GM23338 (cell line): ENCODE measurements at regions not wholly inside any gene's neighbourhood (a gene's known extent, or its start where the extent isn't known, plus 50 kb on each side); places are given as distances from the start of the nearest gene placed in this dataset.
A peak's percentile ranks its signal among the peaks of the same experiment; 100 is the strongest.
"Not testable (repeated sequence)": the region's sequence is repeated elsewhere in the genome, so short reads cannot be mapped to it uniquely, and the experiment has no call there.

ENCODE experiments used
- ATAC-seq: fragments of 200-7000 bp; cut with Tn5 transposase; 3 replicates; pipeline ENCODE4 v1.9.1; 2020
- DNase-seq: peaks from one replicate; pipeline ENCODE4 v3.0.0-alpha.2; 2015; ENCODE audit warnings: low spot score
- H2AFZ ChIP-seq: fragments of 200-600 bp; sonication (generic); 2 replicates; pipeline ENCODE4 v1.8.0; 2016; ENCODE audit warnings: antibody characterized with exemption, mild to moderate bottlenecking, moderate library complexity
- H3F3A ChIP-seq: fragments of 200-600 bp; sonication (generic); replicated peaks from 2 replicates; pipeline ENCODE4 v1.8.0; 2017; ENCODE audit warnings: antibody characterized with exemption, mixed run types, low read depth
- H3K27ac ChIP-seq: fragments of 200-600 bp; sonication (generic); 2 replicates; pipeline ENCODE4 v1.6.1; 2016; ENCODE audit warnings: low read depth
- H3K27me3 ChIP-seq: fragments of 200-600 bp; sonication (generic); 2 replicates; pipeline ENCODE4 v1.8.0; 2016; ENCODE audit warnings: mild to moderate bottlenecking, mixed run types, moderate library complexity; ENCODE audit not compliant: insufficient read depth
- H3K36me3 ChIP-seq: fragments of 200-600 bp; sonication (generic); 2 replicates; pipeline ENCODE4 v1.8.0; 2016; ENCODE audit warnings: mild to moderate bottlenecking; ENCODE audit not compliant: insufficient read depth
- H3K4me1 ChIP-seq: fragments of 200-600 bp; sonication (generic); 2 replicates; pipeline ENCODE4 v1.8.0; 2016; ENCODE audit warnings: mild to moderate bottlenecking, moderate library complexity; ENCODE audit not compliant: insufficient read depth
- H3K4me2 ChIP-seq: fragments of 200-600 bp; sonication (generic); 2 replicates; pipeline ENCODE4 v1.7.1; 2017; ENCODE audit warnings: mixed run types
- H3K4me3 ChIP-seq: fragments of 200-600 bp; sonication (generic); 2 replicates; pipeline ENCODE4 v1.6.1; 2016; ENCODE audit warnings: mixed run types
- H3K79me2 ChIP-seq: fragments of 200-600 bp; sonication (generic); replicated peaks from 2 replicates; pipeline ENCODE4 v1.8.0; 2017; ENCODE audit warnings: mild to moderate bottlenecking; ENCODE audit not compliant: insufficient read depth
- H3K9me2 ChIP-seq: fragments of 200-600 bp; sonication (generic); 2 replicates; pipeline ENCODE4 v1.8.0; 2017; ENCODE audit not compliant: insufficient read depth
- H4K20me1 ChIP-seq: fragments of 200-600 bp; sonication (generic); replicated peaks from 2 replicates; pipeline ENCODE4 v1.8.0; 2017; ENCODE audit warnings: mild to moderate bottlenecking; ENCODE audit not compliant: insufficient read depth
- H3K27ac Mint-ChIP-seq: 2 replicates; pipeline ENCODE4 v1.8.0; 2020; ENCODE audit warnings: inconsistent platforms, mild to moderate bottlenecking, moderate library complexity, mixed read lengths
- H3K27me3 Mint-ChIP-seq: 3 replicates; pipeline ENCODE4 v1.8.0; 2022; ENCODE audit warnings: low read depth, mild to moderate bottlenecking, moderate library complexity, mixed read lengths, inconsistent platforms; ENCODE audit not compliant: insufficient read depth, poor library complexity
- H3K36me3 Mint-ChIP-seq: 3 replicates; pipeline ENCODE4 v1.8.0; 2021; ENCODE audit warnings: low read depth, mild to moderate bottlenecking, inconsistent platforms, moderate library complexity, mixed read lengths
- H3K4me1 Mint-ChIP-seq: 3 replicates; pipeline ENCODE4 v1.8.0; 2020; ENCODE audit warnings: mild to moderate bottlenecking, inconsistent platforms, mixed read lengths
- H3K4me3 Mint-ChIP-seq: 3 replicates; pipeline ENCODE4 v1.8.0; 2021; ENCODE audit warnings: moderate library complexity, mild to moderate bottlenecking, inconsistent platforms, mixed read lengths
- H3K9me3 Mint-ChIP-seq: 3 replicates; pipeline ENCODE4 v1.8.0; 2020; ENCODE audit warnings: moderate library complexity, mild to moderate bottlenecking, inconsistent platforms, mixed read lengths
- CREB1 ChIP-seq: fragments of 250-450 bp; sonication (Bioruptor Pico); IDR thresholded peaks from 2 replicates; pipeline ENCODE4 v1.5.0; 2020; ENCODE audit warnings: low read depth, mild to moderate bottlenecking, moderate library complexity
- CTCF ChIP-seq, 2 experiments: fragments of 200-600 bp in 1 of 2; sonication (generic) in 1 of 2; conservative IDR thresholded peaks; 2 replicates each; pipeline versions ENCODE4 v1.5.1 to v1.6.1; 2016 to 2017; ENCODE audit warnings: antibody characterized with exemption in 2 of 2, low read depth in 2 of 2, mild to moderate bottlenecking in 2 of 2, moderate library complexity in 1 of 2
- ETS1 ChIP-seq: IDR thresholded peaks from 2 replicates; pipeline ENCODE4 v1.6.1; 2016; ENCODE audit warnings: antibody characterized with exemption
- EZH2 ChIP-seq: fragments of 200-600 bp; sonication (generic); IDR thresholded peaks from one replicate; pipeline ENCODE4 v1.8.0; 2017; ENCODE audit warnings: antibody characterized with exemption, mild to moderate bottlenecking, low read depth; ENCODE audit not compliant: unreplicated experiment
- EZH2phosphoT487 ChIP-seq: fragments of 200-600 bp; sonication (generic); IDR thresholded peaks from one replicate; pipeline ENCODE4 v1.8.1; 2018; ENCODE audit warnings: antibody characterized with exemption; ENCODE audit not compliant: unreplicated experiment
- JUNB ChIP-seq: IDR thresholded peaks from one replicate; pipeline ENCODE4 v1.6.1; 2016; ENCODE audit warnings: antibody characterized with exemption; ENCODE audit not compliant: unreplicated experiment
- NANOG ChIP-seq: IDR thresholded peaks from 2 replicates; pipeline ENCODE4 v1.6.1; 2016; ENCODE audit warnings: antibody characterized with exemption, borderline replicate concordance
- POLR2AphosphoS5 ChIP-seq: IDR thresholded peaks from 2 replicates; pipeline ENCODE4 v1.6.1; 2016; ENCODE audit warnings: antibody characterized with exemption, low read depth
- REST ChIP-seq: IDR thresholded peaks from one replicate; pipeline ENCODE4 v1.6.1; 2018; ENCODE audit warnings: antibody characterized with exemption; ENCODE audit not compliant: unreplicated experiment
- STAT1 ChIP-seq: IDR thresholded peaks from one replicate; pipeline ENCODE4 v1.6.1; 2016; ENCODE audit warnings: antibody characterized with exemption; ENCODE audit not compliant: unreplicated experiment
- ZNF114 ChIP-seq: fragments of 250-450 bp; sonication (Bioruptor Pico); IDR thresholded peaks from 2 replicates; pipeline ENCODE4 v1.5.0; 2020; ENCODE audit warnings: mild to moderate bottlenecking, moderate library complexity
- ZNF331 ChIP-seq: fragments of 250-450 bp; sonication (Bioruptor Pico); IDR thresholded peaks from 2 replicates; pipeline ENCODE4 v1.5.0; 2020; ENCODE audit warnings: low read depth, mild to moderate bottlenecking, moderate library complexity
- ZNF462 ChIP-seq: fragments of 250-450 bp; sonication (Bioruptor Pico); IDR thresholded peaks from 2 replicates; pipeline ENCODE4 v1.5.0; 2020; ENCODE audit warnings: mild to moderate bottlenecking, moderate library complexity

- H2AFZ ChIP-seq = no peak overlapping the region
- H3K4me3 ChIP-seq = no peak overlapping the region
- H3K36me3 ChIP-seq = no peaks in the 10 kb centered on the region
- H3K4me3 Mint-ChIP-seq = peak overlapping the region; percentile 42; the same call in 1 of the 3 replicates
- DNase-seq (no peak), ATAC-seq (peak; percentile 32)
- peaks cover 21% of the 10 kb centered on the region for H3K4me1 Mint-ChIP-seq
- peaks cover 10% of the 10 kb centered on the region for H3K4me1 ChIP-seq
- no peaks in the 10 kb centered on the region for H4K20me1 ChIP-seq
- H3K79me2 ChIP-seq = no peaks in the 10 kb centered on the region
- H3K4me2 ChIP-seq = no peak overlapping the region
- TF ChIP-seq CTCF (conservative IDR thresholded peaks at IDR 0.05; ENCODE audit: low read depth in 2 of 2) (no peak), CREB1 (CRISPR knock-in tag) (no peak), ETS1 (no peak), ZNF462 (CRISPR knock-in tag) (no peak), ZNF331 (no peak), EZH2phosphoT487 (no peak), REST (no peak), JUNB (no peak), ZNF114 (no peak), NANOG (no peak), STAT1 (no peak), EZH2 (no peak), POLR2AphosphoS5 (no peak)
- peak overlapping the region; percentile 90 for H3K27ac Mint-ChIP-seq
- H3K27me3 Mint-ChIP-seq = peaks cover 15% of the 10 kb centered on the region
- 0 out of 2 replicates have a peak, but pooled peaks cover 8% of the 10 kb centered on the region for H3F3A ChIP-seq
- H3K36me3 Mint-ChIP-seq = no peaks in the 10 kb centered on the region
- H3K9me3 Mint-ChIP-seq = no peaks in the 10 kb centered on the region; the same call in 2 of the 3 replicates
- no peaks in the 10 kb centered on the region for H3K9me2 ChIP-seq
- no peaks in the 10 kb centered on the region for H3K27me3 ChIP-seq
- peak overlapping the region; percentile 90 for H3K27ac ChIP-seq
These were observed 171.7 kb downstream of the LAT start for GRCh38 chr16:29156511-29156910.

GRCh38 chr16:29155866-29156200, 171.0 kb downstream of the LAT start:
- H3K27me3 ChIP-seq, H3K36me3 Mint-ChIP-seq, H3K27ac Mint-ChIP-seq, H3K4me3 ChIP-seq, ATAC-seq, H3K4me3 Mint-ChIP-seq, H3K9me2 ChIP-seq, H3K9me3 Mint-ChIP-seq, DNase-seq, H2AFZ ChIP-seq, H3K79me2 ChIP-seq, H3K4me2 ChIP-seq, H3K36me3 ChIP-seq, H3F3A ChIP-seq, H4K20me1 ChIP-seq: not testable (repeated sequence)
- 0 out of 2 replicates have a peak overlapping the region, but pooled peaks have one; percentile 90 for H3K27ac ChIP-seq
- Mint-ChIP-seq H3K4me1 (peaks cover 21% of the 10 kb centered on the region), H3K27me3 (peaks cover 15% of the 10 kb centered on the region)
- peaks cover 10% of the 10 kb centered on the region for H3K4me1 ChIP-seq
